SK-N-SH treated with all-trans-retinoic acid at 6 μM for 48 hours (cell line): ENCODE measurements at regions not wholly inside any gene's neighbourhood (a gene's known extent, or its start where the extent isn't known, plus 50 kb on each side); places are given as distances from the start of the nearest gene placed in this dataset.

Experiments used
- SNAI2 ChIP-seq: fragments of 250-450 bp; sonication (Bioruptor Pico); IDR thresholded peaks from 2 replicates; pipeline ENCODE4 v1.5.0; 2020; ENCODE audit warnings: mild to moderate bottlenecking, moderate library complexity
- ZFP3 ChIP-seq: fragments of 250-450 bp; sonication (Bioruptor Pico); IDR thresholded peaks from 2 replicates; pipeline ENCODE4 v1.5.0; 2020; ENCODE audit warnings: mild to moderate bottlenecking, moderate library complexity
- ZFP30 ChIP-seq: fragments of 450-650 bp; formaldehyde crosslinking; IDR thresholded peaks from 2 replicates; pipeline ENCODE4 v1.5.0; 2022; ENCODE audit warnings: mild to moderate bottlenecking, moderate library complexity
- ZNF8 ChIP-seq: fragments of 450-650 bp; formaldehyde crosslinking; IDR thresholded peaks from 2 replicates; pipeline ENCODE4 v1.5.0; 2020; ENCODE audit warnings: mild to moderate bottlenecking, moderate library complexity
- TF ChIP-seq, protein P1 (sequence below): fragments of 250-450 bp; sonication (Bioruptor Pico); IDR thresholded peaks from 2 replicates; pipeline ENCODE4 v1.8.0; 2020; ENCODE audit warnings: mild to moderate bottlenecking, moderate library complexity, borderline replicate concordance

DNA sequence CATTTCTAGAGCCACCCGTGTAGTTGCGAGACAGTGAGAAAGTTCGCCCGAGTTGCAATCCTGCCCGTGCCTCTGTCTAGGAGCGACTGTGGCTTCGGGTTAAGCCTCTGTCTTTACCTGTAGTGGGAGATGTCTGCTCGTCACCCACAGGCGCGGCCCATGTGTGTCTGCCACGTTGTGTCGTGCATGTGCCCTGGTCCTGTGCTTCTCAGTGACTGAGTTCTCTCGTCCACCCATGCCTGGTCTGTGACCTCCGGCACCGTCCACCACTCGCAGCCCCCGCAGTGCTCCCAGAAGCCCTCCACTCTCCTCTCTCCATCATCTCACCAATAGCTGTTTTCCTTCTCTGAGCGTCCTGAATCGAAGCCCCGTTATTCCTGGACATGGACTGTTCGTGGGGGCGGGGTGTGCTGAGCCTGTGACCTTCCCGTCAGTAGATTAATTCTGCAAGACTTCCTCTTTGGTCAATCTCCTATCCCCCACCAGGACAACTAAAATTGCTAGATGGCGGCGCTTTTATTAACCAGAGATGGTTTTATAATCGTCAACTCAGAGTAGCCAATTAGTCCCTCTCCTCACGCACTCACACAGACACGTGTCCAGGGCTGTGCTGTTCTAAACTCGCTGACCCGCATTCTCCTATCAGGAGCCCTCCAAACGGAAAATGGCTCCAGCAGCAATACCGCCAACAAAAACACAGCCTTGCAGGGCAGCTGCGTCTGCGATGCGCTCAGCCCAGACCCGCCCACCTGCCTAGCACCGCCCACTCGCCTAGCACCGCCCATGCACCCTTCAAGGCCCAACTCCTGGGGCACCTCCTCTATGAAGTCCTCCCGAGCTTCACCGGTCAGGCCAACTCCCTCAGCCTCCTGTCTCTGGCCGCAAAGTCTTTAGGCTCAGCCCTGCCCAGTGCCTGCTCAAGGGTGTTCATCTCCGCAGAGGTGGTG, 119.4 kb downstream of the TWIST2 start:
- TF ChIP-seq ZFP30 (CRISPR knock-in tag) (no peak), ZFP3 (CRISPR knock-in tag) (no peak), SNAI2 (CRISPR knock-in tag) (no peak), ZNF8 (CRISPR knock-in tag) (no peak)
- TF ChIP-seq, protein P1, sequence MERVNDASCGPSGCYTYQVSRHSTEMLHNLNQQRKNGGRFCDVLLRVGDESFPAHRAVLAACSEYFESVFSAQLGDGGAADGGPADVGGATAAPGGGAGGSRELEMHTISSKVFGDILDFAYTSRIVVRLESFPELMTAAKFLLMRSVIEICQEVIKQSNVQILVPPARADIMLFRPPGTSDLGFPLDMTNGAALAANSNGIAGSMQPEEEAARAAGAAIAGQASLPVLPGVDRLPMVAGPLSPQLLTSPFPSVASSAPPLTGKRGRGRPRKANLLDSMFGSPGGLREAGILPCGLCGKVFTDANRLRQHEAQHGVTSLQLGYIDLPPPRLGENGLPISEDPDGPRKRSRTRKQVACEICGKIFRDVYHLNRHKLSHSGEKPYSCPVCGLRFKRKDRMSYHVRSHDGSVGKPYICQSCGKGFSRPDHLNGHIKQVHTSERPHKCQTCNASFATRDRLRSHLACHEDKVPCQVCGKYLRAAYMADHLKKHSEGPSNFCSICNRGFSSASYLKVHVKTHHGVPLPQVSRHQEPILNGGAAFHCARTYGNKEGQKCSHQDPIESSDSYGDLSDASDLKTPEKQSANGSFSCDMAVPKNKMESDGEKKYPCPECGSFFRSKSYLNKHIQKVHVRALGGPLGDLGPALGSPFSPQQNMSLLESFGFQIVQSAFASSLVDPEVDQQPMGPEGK (CRISPR knock-in tag) = no peak
